Effector CD4-positive, alpha-beta T cell (primary cell): ENCODE measurements at regions not wholly inside any gene's neighbourhood (a gene's known extent, or its start where the extent isn't known, plus 50 kb on each side); places are given as distances from the start of the nearest gene placed in this dataset.

ENCODE experiments used
- DNase-seq: peaks from one replicate; pipeline ENCODE4 v3.0.0-alpha.2; 2020

DNA sequence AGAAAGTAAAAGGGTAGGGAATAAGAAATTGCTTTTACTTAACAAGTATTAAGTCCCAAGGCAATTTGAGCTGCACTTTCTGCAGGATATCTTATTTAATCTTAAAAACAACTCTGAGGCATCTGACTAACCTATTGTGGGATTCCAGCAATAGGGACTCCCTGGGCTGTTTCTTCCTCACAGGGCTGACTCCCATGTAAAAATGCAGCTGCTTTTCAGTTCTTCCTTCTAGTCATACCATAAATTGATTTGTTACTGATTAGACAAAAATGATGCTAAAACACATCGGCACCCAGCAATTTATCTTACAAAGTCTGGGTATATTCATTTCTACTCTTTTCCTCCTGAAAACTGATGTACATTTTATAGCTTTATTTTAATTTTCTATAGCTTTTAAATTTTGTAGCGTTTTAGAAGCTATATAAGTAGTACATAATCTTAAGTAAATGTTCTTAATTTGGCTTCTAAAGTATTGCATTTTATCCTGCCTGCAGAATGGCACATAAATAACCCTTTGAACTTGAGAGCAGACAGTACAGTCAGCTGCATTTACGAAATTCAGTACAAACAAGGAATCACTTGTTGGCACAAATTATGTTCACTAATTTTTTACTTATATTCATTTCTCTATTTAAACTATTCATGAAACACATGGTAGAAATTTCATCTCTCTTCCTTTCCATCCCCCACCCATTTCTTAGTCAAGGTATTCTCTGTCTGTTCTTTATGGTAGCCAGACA, 102.4 kb upstream of the FRY start:
- no peak for DNase-seq

DNA sequence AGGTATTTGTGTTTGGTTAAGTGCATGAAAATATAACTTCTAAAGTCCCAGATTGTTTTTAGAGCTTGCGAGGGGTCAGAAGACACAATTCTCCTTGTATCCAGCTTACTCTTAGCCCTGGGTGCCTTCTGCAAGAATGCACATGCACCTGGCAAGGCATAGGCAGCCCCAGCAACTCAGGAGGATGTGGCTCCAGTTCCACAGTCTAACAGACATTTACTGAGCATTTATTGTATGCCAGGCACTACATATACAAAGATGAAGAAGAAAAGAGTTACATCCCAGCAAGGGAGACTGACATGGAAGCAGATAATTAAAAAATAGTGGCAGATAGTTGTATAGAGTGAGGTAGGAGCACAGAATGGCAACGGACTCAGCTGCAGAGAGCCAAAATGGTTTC, 101.1 kb upstream of the FRY start:
- DNase-seq = no peak

DNA sequence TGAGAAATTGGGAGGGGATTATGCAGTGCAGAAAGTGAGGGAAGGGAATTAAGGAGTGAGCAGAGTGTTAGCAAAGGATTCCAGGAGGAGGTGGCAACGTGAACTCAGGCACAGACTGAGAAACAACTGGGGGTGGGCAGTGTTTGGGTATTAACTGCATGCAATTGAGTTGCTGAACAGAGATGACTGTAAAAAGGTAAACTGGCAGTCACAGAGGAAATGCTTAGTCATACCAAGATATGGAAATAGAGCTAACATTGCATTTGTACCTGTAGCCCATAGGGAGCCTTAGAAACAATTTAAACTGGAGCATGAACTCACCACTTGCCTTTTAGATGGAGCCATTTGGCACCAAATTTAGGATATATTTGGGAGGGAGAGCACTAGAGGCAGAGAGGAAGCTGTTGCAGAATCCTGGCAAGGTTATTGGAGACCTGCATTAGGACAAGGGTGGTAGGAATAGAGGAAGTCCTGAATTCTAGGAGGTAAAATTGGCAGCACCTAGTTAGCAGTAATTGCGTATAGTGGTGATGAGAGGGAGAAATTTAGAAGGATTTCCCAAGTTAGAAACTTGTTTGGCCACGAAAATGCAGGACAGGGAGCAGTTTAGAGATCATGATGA, 100.6 kb upstream of the FRY start:
- no peak for DNase-seq

DNA sequence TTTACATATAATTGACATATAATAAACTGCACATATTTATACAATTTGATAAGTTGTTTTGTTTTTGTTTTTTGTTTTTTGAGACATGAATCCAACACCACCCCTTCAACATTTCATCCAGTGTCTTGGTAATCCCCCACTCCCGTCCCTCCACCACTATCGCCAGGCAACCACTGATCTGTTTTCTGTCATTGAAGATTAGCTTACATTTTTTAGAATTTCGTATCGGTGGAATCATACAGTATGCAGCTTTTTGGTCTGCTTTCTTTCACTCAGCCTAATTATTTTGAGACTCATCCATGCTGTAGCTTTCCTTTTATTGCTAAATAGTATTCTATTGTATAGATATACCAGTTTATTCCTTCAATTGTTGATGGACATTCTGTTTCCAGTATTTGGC, 94.1 kb upstream of the FRY start:
- no peak for DNase-seq

DNA sequence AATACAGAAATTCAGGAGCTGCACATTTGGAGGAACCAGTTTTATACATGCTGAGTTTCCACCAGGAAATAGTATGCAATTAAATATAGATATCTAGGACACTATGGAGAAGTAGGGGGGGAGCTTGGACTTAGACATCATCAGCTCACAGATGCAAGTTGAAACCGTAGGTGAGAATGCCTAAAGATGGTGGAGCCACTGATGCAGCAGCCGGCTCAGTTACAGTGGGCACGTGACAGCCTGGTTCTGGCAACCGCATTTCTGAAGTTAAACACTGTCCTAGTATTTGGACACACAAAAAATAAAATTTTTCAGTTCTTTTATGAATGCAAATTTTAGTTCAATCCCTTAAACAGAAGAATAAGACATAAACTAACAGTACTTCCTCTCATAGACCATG, 91.5 kb upstream of the FRY start:
- DNase-seq = no peak

DNA sequence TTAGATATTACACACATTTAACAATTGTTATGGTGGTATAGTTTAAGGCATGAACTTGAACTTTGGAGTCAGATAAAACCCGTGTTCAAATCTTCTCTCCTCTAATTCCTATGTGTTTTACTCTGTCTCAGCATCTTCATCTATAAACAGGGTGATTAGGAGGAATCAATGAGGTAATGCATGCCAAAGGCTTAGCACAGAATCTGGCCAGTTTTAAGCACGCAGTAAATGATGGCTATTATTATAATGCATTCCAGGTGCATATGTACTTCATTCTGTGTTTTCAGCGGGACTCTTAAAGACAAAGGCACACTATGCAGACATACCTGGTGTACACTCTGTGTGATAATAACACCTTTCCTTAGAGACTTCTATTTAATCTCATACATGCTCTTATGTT, 88.0 kb upstream of the FRY start:
- no peak for DNase-seq

DNA sequence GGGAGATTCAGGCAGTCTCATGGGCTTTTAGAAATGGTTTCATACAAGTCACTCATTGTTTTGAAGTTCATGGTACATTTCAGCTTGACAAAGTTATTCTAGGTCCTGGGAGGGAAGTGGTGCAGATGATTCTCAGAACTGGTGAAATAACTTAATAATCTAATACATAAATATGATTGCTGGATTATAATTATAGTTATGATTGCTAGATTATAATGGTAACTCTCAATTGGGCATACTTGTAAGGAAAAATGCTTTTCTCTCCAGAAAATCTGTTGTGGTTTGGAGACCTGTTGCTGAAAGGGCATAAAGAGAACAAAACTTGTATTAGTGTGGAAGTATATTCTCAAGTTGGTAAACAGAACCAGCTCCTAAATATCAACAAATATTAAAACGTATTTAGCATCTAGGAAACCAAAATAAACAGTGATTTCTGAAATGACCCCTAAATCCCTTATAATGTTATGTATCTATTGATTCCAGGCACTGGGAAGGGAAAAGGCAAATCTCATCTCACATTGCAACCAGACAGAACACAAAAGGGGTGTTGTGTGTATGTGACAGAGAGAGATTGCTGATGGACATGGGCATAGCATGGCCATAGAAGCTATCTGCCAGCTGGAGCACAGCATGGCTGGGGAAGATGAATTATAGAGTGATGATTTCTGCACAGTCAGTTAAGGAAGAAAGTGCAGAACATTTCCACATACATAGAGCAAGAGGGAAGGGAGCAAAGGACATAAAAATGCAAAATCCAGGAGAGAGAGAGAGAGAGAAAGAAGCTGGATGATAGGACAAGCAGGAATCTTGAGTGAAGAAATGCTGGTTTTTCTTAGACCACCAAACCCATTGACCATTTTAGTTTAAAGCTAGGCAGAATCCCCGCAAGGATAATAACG, 87.1 kb upstream of the FRY start:
- DNase-seq = no peak

DNA sequence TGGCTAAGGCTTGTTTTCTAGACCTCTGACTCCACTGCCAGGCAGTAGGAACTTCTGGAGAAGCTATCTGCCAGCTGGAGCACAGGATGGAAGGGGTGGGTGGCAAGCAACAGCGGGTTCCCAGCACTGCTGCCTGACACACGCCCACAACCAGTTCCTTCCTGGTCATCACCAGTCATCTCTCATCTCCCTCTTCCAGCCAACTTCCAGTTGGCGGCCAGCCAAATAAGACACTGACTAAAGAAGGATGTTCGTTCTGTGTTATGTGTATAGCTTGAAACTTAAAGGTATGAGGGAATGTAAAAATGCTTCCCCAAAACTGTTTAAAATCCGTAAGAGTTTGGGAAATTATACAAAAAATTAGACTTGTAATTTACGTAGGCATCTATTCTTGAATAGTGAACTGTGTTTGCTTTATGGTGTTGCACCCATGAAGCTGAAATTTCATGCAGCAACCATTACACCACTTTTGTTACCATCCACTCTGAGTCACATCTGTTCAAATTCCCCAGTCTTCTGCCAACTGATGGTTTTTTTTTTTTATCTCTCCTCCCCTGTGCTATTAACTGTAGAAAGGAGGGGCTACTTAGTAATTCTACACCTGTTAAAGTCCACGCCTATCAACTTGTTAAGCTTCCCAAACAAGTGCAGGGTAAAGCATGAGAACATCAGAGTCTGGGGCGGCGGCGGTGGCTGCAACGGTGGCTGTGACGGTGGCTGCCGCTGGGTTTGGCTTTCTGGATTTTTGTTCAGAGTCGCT, 86.2 kb upstream of the FRY start:
- DNase-seq = no peak

DNA sequence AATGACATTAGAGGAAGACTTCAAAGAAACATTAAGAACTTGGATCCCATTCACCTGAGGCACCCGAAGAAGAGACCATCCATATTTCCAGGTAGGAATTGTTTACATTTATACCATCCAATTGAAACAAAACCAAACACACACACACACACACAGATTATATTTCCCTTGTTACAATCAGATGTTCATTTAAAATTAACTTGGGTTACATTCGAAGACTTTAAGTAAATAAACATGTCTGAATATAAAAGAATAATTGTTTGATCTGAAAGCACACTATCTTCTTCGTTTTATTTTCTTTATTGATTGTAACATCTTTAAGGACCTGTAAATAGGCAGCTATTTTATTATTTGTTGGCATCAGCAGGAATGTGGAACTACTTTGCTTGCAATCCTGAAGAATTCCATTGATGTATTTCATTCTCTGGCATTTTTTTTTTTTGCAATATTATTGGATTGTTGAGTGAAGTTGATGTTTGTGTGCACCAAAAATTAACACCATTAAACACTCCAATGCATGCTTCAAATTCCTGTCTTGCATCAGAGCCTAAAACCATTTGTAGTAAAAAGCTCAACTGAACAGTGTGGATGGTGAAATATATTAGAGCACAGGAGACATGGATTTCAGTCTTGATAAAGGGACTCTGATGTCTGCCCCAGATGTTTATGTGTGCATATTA, 85.3 kb upstream of the FRY start:
- no peak for DNase-seq

DNA sequence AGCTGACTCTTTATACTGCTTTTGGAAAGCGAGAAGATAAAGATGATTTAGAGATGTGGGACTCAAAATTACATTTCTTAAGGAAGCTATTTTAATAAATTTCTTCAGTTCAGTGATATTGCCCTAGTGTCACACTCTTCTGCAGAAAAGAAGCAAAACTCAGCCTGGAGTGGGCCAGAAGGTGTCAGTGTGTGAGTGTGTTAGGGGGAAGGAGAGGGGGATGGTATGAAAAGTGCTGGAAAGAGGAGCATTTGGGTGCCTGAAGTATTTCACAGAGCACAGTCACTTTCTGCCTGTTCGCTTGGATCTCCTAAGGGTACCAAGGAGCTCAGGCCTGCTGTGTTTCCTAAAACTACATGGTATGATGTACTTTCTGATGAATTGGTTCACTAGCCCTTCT, 84.5 kb upstream of the FRY start:
- DNase-seq = no peak

DNA sequence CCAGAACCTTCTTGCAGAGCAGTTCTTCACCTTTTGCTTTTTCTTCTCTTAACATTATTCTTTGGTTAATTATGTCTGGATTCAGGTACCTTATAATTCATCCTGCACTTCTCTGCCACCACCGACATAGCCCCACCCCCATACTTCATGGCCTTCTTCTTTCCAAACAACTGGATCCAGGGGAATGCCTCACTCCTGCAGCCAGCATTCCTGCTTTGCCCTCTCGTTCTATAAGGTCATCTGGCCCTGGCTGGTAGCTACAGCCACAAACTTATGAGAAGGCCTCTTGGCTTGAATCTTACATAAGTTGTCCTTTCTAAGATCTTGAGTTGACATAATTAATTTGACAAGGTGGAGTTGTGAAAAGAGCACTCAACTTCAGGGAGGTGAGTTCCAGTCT, 84.1 kb upstream of the FRY start:
- DNase-seq = no peak

DNA sequence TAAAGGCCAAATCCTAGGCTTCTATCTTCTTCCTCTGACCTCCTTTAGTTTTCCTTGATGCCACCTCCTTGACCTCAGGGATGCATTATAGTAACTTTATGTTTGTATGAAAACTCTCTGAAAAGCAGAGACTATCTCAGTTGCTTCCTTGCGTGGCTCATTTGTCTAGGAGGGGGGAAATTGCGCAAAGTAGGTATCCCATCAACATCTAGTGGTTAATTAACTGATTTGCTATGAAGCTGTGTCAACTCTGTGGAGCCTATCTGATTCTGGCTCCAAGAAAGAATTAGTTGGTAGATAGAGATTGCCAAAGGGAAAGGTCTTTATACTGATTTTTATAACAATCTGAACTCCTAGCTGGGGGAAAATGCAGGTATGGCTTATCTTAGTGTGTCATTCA, 82.1 kb upstream of the FRY start:
- no peak for DNase-seq

DNA sequence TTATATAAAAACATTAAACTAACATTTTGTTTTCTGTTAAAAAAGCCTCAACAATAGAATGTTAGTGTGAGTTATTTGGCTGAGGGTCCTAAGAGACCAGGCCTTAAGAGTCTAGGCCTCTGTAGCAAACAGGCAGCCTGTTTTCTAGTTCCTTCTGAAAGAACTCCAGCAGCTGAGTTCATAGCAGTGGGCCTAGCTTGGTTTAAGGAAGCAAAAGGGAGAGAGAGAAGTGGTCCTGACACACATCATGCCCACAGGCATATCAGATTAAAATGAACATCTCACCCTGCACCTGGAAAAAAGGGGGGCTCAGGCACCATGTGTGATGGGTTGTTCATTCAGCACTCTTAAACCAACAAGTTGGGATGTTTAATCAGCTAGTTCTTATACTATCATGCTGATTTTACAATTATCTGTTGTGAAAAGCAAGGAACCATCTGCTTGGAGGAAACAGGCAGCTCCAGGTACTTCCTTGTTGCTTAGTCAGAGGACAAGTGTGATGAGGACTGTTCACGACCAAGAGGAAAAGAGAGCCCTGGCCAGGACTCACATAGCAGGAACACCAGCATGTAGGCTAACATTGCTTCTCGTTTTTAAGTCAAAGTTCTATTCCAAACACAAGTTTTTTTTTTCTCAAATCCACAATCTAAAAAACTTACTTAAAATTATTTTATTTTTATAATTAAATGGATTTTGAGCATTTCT, 81.3 kb upstream of the FRY start:
- DNase-seq = no peak

DNA sequence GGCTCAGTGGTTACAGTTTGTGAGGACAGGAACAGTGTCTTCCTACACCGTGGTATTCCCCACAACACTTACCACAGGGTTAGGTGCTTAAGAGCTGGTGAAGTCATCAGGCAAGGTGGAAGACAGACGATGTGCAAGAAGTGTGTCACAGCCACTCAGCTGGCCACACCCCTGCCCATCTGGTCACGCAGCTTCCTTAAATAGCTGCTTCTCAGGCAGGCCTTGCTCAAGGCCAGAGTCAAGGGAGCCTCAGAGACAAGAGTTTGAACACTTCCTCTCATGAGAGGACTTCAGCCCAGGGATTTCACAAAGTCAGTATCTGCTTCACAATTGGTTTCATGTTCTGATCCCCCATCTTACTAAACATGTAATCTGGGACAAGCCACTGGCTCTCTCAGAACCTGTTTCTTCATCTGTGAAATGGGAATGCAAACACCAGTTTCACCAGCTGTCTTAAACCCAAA, 80.3 kb upstream of the FRY start:
- no peak for DNase-seq

DNA sequence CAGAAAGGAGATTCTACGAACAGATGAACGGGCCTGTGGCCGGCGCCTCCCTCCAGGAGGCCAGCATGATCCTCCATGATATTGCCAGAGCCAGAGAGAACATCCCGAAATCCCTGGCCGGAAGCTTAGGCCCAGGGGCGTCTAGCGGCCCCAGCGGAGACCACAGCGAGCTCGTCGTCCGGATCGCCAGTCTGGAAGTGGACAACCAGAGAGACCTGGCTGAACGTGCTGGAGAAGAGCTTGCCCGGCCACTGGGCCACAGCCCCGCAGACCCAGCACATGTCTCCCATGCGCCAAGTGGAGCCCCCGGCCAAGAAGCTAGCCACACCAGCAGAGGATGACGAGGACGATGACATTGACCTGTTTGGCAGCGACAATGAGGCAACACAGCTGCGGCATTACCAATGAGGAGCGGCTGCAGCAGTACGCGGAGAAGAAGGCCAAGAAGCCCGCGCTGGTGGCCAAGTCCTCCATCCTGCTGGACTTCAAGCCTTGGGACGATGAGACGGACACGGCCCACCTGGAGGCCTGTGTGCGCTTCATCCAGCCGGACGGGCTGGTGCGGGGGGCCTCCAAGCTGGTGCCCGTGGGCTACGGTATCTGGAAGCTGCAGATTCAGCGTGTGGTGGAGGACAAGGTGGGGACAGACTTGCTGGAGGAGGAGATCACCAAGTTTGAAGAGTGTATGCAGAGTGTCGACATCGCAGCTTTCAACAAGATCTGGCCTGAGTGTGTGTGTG, 78.8 kb upstream of the FRY start:
- no peak for DNase-seq

DNA sequence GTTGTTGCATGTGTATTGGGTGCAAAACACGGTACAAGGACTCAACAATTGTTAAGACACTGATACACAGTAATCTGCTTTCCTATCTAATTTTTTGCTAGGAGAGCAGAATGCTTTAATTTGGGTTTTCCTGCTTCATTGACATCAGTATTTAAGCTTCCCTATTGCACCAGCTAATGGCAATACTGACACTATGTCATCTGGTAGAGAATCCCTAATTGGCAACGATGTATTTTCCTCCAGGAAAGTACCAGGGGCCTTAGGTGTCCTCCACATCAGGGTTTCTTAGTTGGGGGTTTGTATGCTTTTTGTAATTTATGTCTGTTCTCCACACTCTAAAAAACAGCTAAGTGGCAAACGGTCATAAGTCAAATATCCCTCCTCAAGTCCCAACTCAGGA, 76.5 kb upstream of the FRY start:
- no peak for DNase-seq

DNA sequence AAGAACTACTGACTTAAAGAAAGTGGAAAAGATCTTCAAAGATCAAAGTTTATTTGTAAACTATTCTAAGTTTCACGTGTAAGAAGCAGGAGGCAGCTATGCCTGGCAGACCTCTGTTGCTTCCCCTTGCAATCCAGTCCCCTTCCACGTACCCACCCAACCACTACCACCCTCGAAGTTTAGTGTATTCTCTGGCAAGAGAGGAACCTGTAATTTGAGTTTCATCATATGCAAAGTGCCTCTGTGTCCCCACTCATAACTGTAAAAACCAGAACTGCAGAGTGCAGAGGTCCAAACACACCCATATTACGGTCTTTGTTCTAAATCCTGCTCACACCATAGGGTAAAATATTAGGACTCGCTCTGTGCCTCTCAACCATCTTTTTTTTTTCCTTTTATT, 75.8 kb upstream of the FRY start:
- DNase-seq = no peak

DNA sequence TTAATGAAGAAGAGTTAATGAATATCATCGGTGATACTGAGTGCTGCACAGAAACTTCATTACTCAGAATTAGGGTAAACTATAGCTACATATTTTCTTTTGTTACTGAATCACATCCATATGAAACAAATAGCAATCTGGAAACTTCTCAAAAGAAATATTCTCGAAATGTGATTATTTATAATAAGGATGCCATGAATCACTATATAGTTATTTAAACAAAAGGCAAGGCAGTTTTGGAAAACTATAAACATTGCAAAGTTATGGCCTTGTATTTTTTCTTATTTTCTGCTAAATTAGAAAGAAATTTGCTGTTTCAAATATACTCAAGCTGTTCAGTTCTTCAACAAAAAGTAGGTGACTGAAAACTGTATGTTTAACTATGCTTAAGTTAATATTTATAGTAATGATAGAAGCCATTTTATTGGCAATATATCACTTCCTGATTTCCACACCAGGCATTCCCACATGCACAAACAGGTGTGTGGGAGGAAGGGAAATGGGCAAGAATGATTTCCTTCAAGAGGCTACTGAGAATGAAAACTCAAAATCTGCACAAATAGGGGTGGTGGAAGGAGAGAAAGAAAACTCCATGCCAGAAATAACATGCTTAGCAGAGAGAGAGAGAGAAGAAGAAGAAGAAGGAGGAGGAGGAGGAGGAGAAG, 74.5 kb upstream of the FRY start:
- no peak for DNase-seq

DNA sequence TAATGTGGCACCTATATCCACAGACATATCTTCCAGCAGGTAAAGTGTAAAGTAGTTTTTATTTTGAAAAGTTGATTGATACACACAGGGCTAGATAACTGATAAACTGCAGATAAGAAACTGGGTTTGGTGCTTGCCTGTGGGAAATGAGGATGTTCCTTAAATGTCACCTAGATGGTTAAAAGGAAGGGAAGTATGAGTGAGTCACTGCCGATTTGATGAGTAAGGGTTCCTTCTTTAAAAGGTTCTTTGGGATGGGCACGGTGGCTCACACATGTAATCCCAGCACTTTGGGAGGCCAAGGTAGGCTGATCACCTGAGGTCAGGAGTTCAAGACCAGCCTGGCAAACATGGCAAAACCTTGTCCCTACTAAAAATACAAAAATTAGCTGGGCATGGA, 73.8 kb upstream of the FRY start:
- no peak for DNase-seq

DNA sequence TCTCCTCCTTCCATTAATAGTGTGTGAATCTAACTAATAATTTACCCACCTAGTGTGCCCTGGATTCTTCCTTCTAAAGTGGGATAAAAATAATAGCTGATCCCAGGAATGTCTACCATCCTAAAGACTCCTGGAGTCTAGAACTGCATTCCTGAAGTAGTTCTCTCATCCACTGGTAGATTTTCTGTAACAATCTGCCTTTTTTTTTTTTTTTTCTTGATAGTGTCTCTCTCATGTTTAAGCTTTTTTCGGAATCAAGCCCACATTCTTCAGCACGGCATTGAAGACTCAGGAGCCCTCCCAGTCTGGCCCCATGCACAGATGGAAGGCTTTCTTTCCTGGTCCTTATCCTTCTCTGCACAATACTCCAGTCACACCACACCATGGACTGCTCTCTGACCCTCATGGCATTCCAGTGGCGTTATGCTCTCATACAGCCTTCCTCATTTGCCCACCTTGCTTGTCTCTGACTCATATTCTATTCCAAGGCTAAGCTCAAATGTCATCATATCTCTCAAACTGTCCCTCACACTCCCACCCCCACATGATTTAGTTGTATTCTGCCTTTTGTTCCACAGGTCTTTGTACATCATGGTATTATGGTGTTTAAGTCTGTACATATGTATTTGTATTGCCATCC, 68.7 kb upstream of the FRY start:
- DNase-seq = no peak
